Stomach (tissue), 8 donors: ENCODE measurements at regions not wholly inside any gene's neighbourhood (a gene's known extent, or its start where the extent isn't known, plus 50 kb on each side); places are given as distances from the start of the nearest gene placed in this dataset.

Source experiments
- DNase-seq, 2 donors: peaks; one replicate each; pipeline versions ENCODE4 v3.0.0 to v3.0.0-alpha.2; 2013 to 2019
- H3K27ac ChIP-seq, 5 donors: fragments of 200-600 bp in 4 of 5; sonication (generic) in 4 of 5; one replicate each; pipeline ENCODE4 v1.5.1; 2013 to 2019; ENCODE audit warnings: mild to moderate bottlenecking in 1 of 5, moderate library complexity in 1 of 5
- H3K27me3 ChIP-seq, 3 donors: fragments of 200-600 bp; sonication (generic); one replicate each; pipeline ENCODE4 v1.5.1; 2017 to 2019; ENCODE audit warnings: mixed run types in 1 of 3
- H3K36me3 ChIP-seq, 4 donors: fragments of 200-600 bp; sonication (generic); 1 replicate in 3 of 4; 2 replicates in 1 of 4; pipeline ENCODE4 v1.5.1; 2016 to 2019
- H3K4me1 ChIP-seq, 4 donors: fragments of 200-600 bp; sonication (generic); one replicate each; pipeline ENCODE4 v1.5.1; 2016 to 2019
- H3K4me3 ChIP-seq, 4 donors: fragments of 200-600 bp; sonication (generic) in 3 of 4; one replicate each; pipeline ENCODE4 v1.5.1; 2016 to 2019; ENCODE audit warnings: mild to moderate bottlenecking in 1 of 4
- H3K9me3 ChIP-seq, 4 donors: fragments of 200-600 bp; sonication (generic); one replicate each; pipeline ENCODE4 v1.5.1; 2016 to 2019
- EP300 ChIP-seq: sonication (generic); formaldehyde crosslinking; IDR thresholded peaks from one replicate; pipeline ENCODE4 v1.6.1; 2017; ENCODE audit warnings: antibody characterized with exemption
- POLR2A ChIP-seq, 4 donors: fragments of 450-650 bp; IDR thresholded peaks; one replicate each; pipeline ENCODE4 v1.6.1; 2016; ENCODE audit warnings: antibody characterized with exemption in 4 of 4, control low read depth in 2 of 4, mild to moderate bottlenecking in 1 of 4, moderate library complexity in 1 of 4
- POLR2AphosphoS5 ChIP-seq, 3 donors: sonication (generic); formaldehyde crosslinking; IDR thresholded peaks; one replicate each; pipeline ENCODE4 v1.6.1; 2016; ENCODE audit warnings: antibody characterized with exemption in 3 of 3
- WGBS, 5 donors: extraction: QIAGEN DNeasy Blood & Tissue Kit in 3 of 5; methylation state at CpG; one replicate each; pipeline versions ENCODE4 v1.1.5 to v1.1.7; 2013 to 2018; 5-methylcytosine and 5-hydroxymethylcytosine counted together
- intact Hi-C: fragments of 100-400 bp; cut with DNase I; formaldehyde crosslinking; loops from one replicate; pipeline ENCODE4 v1.15.1; 2023; ENCODE audit warnings: low total_unique reads
- TF ChIP-seq, protein P1 (sequence below), 7 experiments: fragments of 450-650 bp in 4 of 7; fragments of 200-600 bp in 3 of 7; sonication (generic) in 3 of 7; IDR thresholded peaks; one replicate each; pipeline ENCODE4 v1.5.1; 2016 to 2019; ENCODE audit warnings: antibody characterized with exemption in 7 of 7, control low read depth in 2 of 7, mild to moderate bottlenecking in 1 of 7
- donor health status: healthy with polysubstance abuse.
- donor health status: Bipolar disorder and iron deficiency.
- donor health status: healthy.

DNA sequence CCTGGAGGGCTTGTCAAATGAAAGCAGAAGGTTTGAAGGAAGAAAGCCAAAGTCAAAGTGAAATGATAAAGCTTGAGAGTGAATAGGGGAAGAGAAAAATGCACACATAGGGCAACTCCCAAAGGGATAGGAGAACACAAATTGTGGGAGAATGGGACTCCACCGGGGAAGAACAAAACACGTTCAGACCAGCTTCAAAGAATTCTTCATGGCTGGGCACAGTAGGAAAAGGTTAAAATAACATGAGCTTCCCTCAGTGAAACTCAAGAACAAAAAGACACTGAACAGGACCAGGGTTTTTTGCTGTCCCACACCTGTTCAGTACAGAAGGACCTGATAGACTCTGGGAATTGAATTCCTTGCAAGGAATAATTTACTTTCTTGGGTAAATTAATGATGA is 123.1 kb upstream of the NCKAP5 start:
- H3K4me1 ChIP-seq: no peaks in the 10 kb centered on the region
- TF ChIP-seq, protein P1, sequence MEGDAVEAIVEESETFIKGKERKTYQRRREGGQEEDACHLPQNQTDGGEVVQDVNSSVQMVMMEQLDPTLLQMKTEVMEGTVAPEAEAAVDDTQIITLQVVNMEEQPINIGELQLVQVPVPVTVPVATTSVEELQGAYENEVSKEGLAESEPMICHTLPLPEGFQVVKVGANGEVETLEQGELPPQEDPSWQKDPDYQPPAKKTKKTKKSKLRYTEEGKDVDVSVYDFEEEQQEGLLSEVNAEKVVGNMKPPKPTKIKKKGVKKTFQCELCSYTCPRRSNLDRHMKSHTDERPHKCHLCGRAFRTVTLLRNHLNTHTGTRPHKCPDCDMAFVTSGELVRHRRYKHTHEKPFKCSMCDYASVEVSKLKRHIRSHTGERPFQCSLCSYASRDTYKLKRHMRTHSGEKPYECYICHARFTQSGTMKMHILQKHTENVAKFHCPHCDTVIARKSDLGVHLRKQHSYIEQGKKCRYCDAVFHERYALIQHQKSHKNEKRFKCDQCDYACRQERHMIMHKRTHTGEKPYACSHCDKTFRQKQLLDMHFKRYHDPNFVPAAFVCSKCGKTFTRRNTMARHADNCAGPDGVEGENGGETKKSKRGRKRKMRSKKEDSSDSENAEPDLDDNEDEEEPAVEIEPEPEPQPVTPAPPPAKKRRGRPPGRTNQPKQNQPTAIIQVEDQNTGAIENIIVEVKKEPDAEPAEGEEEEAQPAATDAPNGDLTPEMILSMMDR (IDR thresholded peaks at IDR 0.05): no peak
- TF ChIP-seq POLR2A (IDR thresholded peaks at IDR 0.05) (no peak), POLR2AphosphoS5 (IDR thresholded peaks at IDR 0.05) (no peak), EP300 (no peak)
- intact Hi-C loops: no loop called here
- no peak for DNase-seq
- H3K36me3 ChIP-seq: no peaks in the 10 kb centered on the region
- H3K27ac ChIP-seq: no peak overlapping the region
- no peak overlapping the region for H3K4me3 ChIP-seq
- peaks cover 0 to 6% (median 0%) of the 10 kb centered on the region in 4 donors for H3K9me3 ChIP-seq
- WGBS, 5 donors: 45 to 67% (median 48%) methylated on average over 2 of the region's 2 CpGs
- H3K27me3 ChIP-seq: no peaks in the 10 kb centered on the region

DNA sequence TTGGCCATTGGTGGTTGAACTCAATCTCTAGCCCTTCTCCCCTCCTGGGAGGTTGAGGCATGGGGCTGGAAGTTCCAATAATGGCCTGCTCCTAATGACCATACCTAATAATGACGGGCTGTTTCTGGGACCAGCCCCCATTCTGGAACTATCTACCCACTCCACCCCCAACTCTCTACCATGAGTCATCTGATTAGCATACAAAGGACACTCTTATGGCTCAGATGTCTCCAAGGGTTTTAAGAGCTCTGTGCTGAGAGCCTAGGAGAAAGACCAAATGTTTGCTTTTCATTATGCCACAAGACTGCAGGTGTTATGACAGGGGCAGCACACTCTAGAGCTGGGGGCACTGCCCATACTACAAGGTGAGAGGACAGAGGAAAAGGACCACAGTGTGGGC is 137.0 kb upstream of the NCKAP5 start:
- Histone ChIP-seq H3K4me3 (no peak overlapping the region), H3K36me3 (no peaks in the 10 kb centered on the region), H3K27me3 (no peaks in the 10 kb centered on the region), H3K27ac (no peak overlapping the region), H3K4me1 (no peaks in the 10 kb centered on the region), H3K9me3 (peaks cover 0 to 16% (median 9%) of the 10 kb centered on the region in 4 donors)
- 50 to 85% (median 70%) methylated on average over 1 of the region's 1 CpG for WGBS, 5 donors
- no peak for DNase-seq
- intact Hi-C loops: no loop called here
- TF ChIP-seq, protein P1 (IDR thresholded peaks at IDR 0.05): no peak
- no peak for TF ChIP-seq POLR2AphosphoS5 (IDR thresholded peaks at IDR 0.05)
- TF ChIP-seq EP300: no peak
- no peak for TF ChIP-seq POLR2A (IDR thresholded peaks at IDR 0.05)

DNA sequence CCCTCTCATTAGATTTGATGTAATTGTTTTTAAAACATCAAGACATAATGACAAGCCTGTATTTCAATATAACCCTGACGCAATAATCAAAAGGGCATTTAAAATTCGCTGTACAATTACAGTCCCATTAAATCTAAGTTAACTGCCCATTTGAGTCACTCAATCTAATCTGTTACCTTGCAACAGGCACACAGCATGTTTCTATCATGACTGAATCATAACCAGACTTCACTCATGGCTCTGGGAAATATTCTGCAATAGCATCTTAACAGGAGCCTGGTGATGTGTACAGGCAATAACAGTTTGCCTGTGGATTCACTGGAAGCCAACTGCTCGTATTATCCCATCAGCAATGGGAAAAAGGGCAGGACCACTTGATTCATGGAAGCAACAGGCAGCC is 142.3 kb upstream of the NCKAP5 start:
- WGBS, 5 donors: 81 to 91% (median 87%) methylated on average over 3 of the region's 3 CpGs
- no peaks in the 10 kb centered on the region for H3K27me3 ChIP-seq
- intact Hi-C loops: no loop called here
- H3K4me1 ChIP-seq: no peaks in the 10 kb centered on the region
- no peak for TF ChIP-seq EP300
- TF ChIP-seq POLR2A (IDR thresholded peaks at IDR 0.05): no peak
- TF ChIP-seq, protein P1 (IDR thresholded peaks at IDR 0.05): no peak
- no peak for TF ChIP-seq POLR2AphosphoS5 (IDR thresholded peaks at IDR 0.05)
- no peak overlapping the region for H3K27ac ChIP-seq
- no peak for DNase-seq
- H3K4me3 ChIP-seq: no peak overlapping the region
- H3K36me3 ChIP-seq: no peaks in the 10 kb centered on the region
- H3K9me3 ChIP-seq: peaks cover 0 to 16% (median 9%) of the 10 kb centered on the region in 4 donors

DNA sequence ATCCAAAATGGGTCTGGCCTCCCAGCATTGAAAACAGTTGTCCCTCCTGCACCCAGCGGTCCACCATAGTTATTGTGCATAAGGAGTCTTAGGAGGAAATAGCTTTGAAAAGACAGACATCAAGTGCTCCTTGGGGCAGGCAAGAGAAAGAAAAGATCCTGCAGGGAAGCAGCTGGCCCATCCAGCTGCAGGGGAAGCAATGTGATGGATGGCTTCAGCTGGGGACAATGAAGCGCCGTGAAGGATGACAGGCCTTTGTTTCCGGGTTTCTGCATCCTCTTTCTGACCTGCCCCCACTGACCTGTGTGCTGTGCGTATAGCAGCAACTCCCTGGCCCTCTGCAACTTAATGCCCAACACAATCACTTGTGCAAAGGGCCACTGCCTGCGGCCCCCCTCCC is 142.9 kb upstream of the NCKAP5 start:
- WGBS, 5 donors: 36 to 52% (median 45%) methylated on average over 6 of the region's 6 CpGs
- H3K4me3 ChIP-seq: no peak overlapping the region

More for the DNA sequence above, 142.9 kb upstream of the NCKAP5 start:
- H3K36me3 ChIP-seq: no peaks in the 10 kb centered on the region
- intact Hi-C loops: no loop called here
- no peak for DNase-seq
- no peak overlapping the region for H3K27ac ChIP-seq
- H3K9me3 ChIP-seq: peaks cover 0 to 16% (median 9%) of the 10 kb centered on the region in 4 donors
- TF ChIP-seq EP300: no peak
- TF ChIP-seq, protein P1 (IDR thresholded peaks at IDR 0.05): no peak
- H3K4me1 ChIP-seq: no peaks in the 10 kb centered on the region
- H3K27me3 ChIP-seq: no peaks in the 10 kb centered on the region
